Lower leg skin (tissue), 4 donors: ENCODE measurements at regions not wholly inside any gene's neighbourhood (a gene's known extent, or its start where the extent isn't known, plus 50 kb on each side); places are given as distances from the start of the nearest gene placed in this dataset.
"Not testable (repeated sequence)": the region's sequence is repeated elsewhere in the genome, so short reads cannot be mapped to it uniquely, and the experiment has no call there.

Experiments used
- DNase-seq, 2 donors: peaks; one replicate each; pipeline ENCODE4 v3.0.0-alpha.2; 2019; ENCODE audit warnings: low spot score in 2 of 2
- H3K4me3 ChIP-seq: fragments of 200-600 bp; sonication (generic); 2 replicates; pipeline ENCODE4 v1.5.1; 2017; ENCODE audit warnings: mild to moderate bottlenecking, low read depth; ENCODE audit not compliant: poor library complexity, severe bottlenecking
- CTCF ChIP-seq, 3 donors: fragments of 450-650 bp; IDR thresholded peaks; one replicate each; pipeline ENCODE4 v1.5.1; 2016; ENCODE audit warnings: antibody characterized with exemption in 3 of 3, mild to moderate bottlenecking in 3 of 3, moderate library complexity in 2 of 3
- POLR2A ChIP-seq, 2 donors: fragments of 450-650 bp; IDR thresholded peaks; one replicate each; pipeline ENCODE4 v1.6.1; 2016 to 2017; ENCODE audit warnings: antibody characterized with exemption in 2 of 2, mild to moderate bottlenecking in 1 of 2, moderate library complexity in 1 of 2
- WGBS, 2 donors: methylation state at CpG; one replicate each; pipeline ENCODE4 v1.1.5; 2018; 5-methylcytosine and 5-hydroxymethylcytosine counted together
- intact Hi-C: fragments of 100-400 bp; cut with DNase I; formaldehyde crosslinking; loops from one replicate; pipeline ENCODE4 v1.15.0; 2023; ENCODE audit warnings: low total_unique reads

- intact Hi-C loops, result no loop called here
- H3K4me3 ChIP-seq, result no peak overlapping the region
- DNase-seq, result no peak
- no peak for TF ChIP-seq CTCF (IDR thresholded peaks at IDR 0.05)
- no peak for TF ChIP-seq POLR2A (IDR thresholded peaks at IDR 0.05)
- WGBS, 2 donors, result 94 to 95% methylated on average over 5 of the region's 5 CpGs
Observed at GRCh38 chr3:66552846-66553245, 52.0 kb upstream of the LRIG1 start.

GRCh38 chr3:66553441-66554113, 52.8 kb upstream of the LRIG1 start:
- TF ChIP-seq POLR2A (IDR thresholded peaks at IDR 0.05) (no peak), CTCF (IDR thresholded peaks at IDR 0.05) (no peak)
- no peak overlapping the region for H3K4me3 ChIP-seq
- intact Hi-C loops, result no loop called here
- DNase-seq, result no peak
- 90 to 94% methylated on average over 11 of the region's 11 CpGs for WGBS, 2 donors

GRCh38 chr3:66554178-66554577, 53.4 kb upstream of the LRIG1 start:
- H3K4me3 ChIP-seq, result no peak overlapping the region
- DNase-seq, result no peak
- no peak for TF ChIP-seq CTCF (IDR thresholded peaks at IDR 0.05)
- no peak for TF ChIP-seq POLR2A (IDR thresholded peaks at IDR 0.05)
- intact Hi-C loops, result no loop called here
- WGBS, 2 donors, result 90% methylated on average over 1 of the region's 1 CpG

GRCh38 chr3:66555214-66555844, 54.5 kb upstream of the LRIG1 start:
- intact Hi-C loops, result no loop called here
- no peak overlapping the region for H3K4me3 ChIP-seq
- no peak for DNase-seq
- WGBS, 2 donors, result 35 to 43% methylated on average over 4 of the region's 4 CpGs
- no peak for TF ChIP-seq CTCF (IDR thresholded peaks at IDR 0.05)
- no peak for TF ChIP-seq POLR2A (IDR thresholded peaks at IDR 0.05)

- H3K4me3 ChIP-seq, result no peak overlapping the region
- WGBS, 2 donors, result 91 to 94% methylated on average over 7 of the region's 7 CpGs
- no peak for TF ChIP-seq CTCF (IDR thresholded peaks at IDR 0.05)
- no peak for TF ChIP-seq POLR2A (IDR thresholded peaks at IDR 0.05)
- intact Hi-C loops, result no loop called here
- DNase-seq, result no peak
Observed at GRCh38 chr3:66557170-66557569, 56.3 kb upstream of the LRIG1 start.

GRCh38 chr3:66559924-66560323, 59.1 kb upstream of the LRIG1 start:
- intact Hi-C loops, H3K4me3 ChIP-seq, DNase-seq: not testable (repeated sequence)
- 91 to 92% methylated on average over 4 of the region's 4 CpGs for WGBS, 2 donors
